Adrenal gland (tissue), 9 donors: ENCODE measurements at regions not wholly inside any gene's neighbourhood (a gene's known extent, or its start where the extent isn't known, plus 50 kb on each side); places are given as distances from the start of the nearest gene placed in this dataset.
A peak's percentile ranks its signal among the peaks of the same experiment; 100 is the strongest.

Experiments used
- DNase-seq, 7 donors: peaks; one replicate each; pipeline ENCODE4 v3.0.0-alpha.2; 2019 to 2020
- H3K27ac ChIP-seq, 5 donors: fragments of 200-600 bp; sonication (generic) in 4 of 5; 1 replicate in 3 of 5; 2 replicates in 2 of 5; pipeline versions ENCODE4 v1.5.1 to v1.8.0; 2016 to 2020; ENCODE audit warnings: mild to moderate bottlenecking in 1 of 5
- H3K27me3 ChIP-seq: fragments of 200-600 bp; 2 replicates; pipeline ENCODE4 v1.8.0; 2021
- H3K36me3 ChIP-seq, 2 donors: fragments of 200-600 bp; replicated peaks in 1 of 2; 1 replicate in 1 of 2; 2 replicates in 1 of 2; pipeline versions ENCODE4 v1.5.1 to v1.8.0; 2018 to 2022
- H3K4me1 ChIP-seq, 2 donors: fragments of 200-600 bp; replicated peaks in 1 of 2; 1 replicate in 1 of 2; 2 replicates in 1 of 2; pipeline versions ENCODE4 v1.5.1 to v1.8.0; 2018 to 2021
- H3K4me3 ChIP-seq, 4 donors: fragments of 200-600 bp; sonication (generic) in 3 of 4; one replicate each; pipeline ENCODE4 v1.5.1; 2016 to 2018
- H3K9me3 ChIP-seq, 3 donors: fragments of 200-600 bp; sonication (generic) in 1 of 3; replicated peaks in 1 of 3; 1 replicate in 2 of 3; 2 replicates in 1 of 3; pipeline versions ENCODE4 v1.5.1 to v1.8.0; 2016 to 2021
- POLR2A ChIP-seq, 2 donors: fragments of 450-650 bp; IDR thresholded peaks; one replicate each; pipeline ENCODE4 v1.6.1; 2017; ENCODE audit warnings: antibody characterized with exemption in 2 of 2, mild to moderate bottlenecking in 2 of 2, moderate library complexity in 1 of 2
- WGBS, 4 donors: extraction: QIAGEN DNeasy Blood & Tissue Kit in 2 of 4; methylation state at CpG; one replicate each; pipeline versions ENCODE4 v1.1.5 to v1.1.7; 2013 to 2017; 5-methylcytosine and 5-hydroxymethylcytosine counted together
- intact Hi-C, 2 donors: fragments of 100-400 bp; cut with DNase I; formaldehyde crosslinking; loops; one replicate each; pipeline versions ENCODE4 v1.14.1 to v1.15.0; 2022 to 2023
- TF ChIP-seq, protein P1 (sequence below), 6 experiments: fragments of 450-650 bp in 4 of 6; fragments of 200-600 bp in 2 of 6; sonication (generic) in 1 of 6; IDR thresholded peaks; 1 replicate in 5 of 6; 2 replicates in 1 of 6; pipeline versions ENCODE4 v1.5.1 to v1.8.0; 2016 to 2021; ENCODE audit warnings: antibody characterized with exemption in 6 of 6, mild to moderate bottlenecking in 2 of 6, moderate library complexity in 1 of 6
- donor health status: healthy with polysubstance abuse.
- donor health status: Bipolar disorder and iron deficiency.
- donor health status: DM: yes; HTN: yes; CAD: no.
- donor health status: DM: no; HTN: no; CAD: no.
- donor health status: DM: no; HTN: no; CAD: no.

DNA sequence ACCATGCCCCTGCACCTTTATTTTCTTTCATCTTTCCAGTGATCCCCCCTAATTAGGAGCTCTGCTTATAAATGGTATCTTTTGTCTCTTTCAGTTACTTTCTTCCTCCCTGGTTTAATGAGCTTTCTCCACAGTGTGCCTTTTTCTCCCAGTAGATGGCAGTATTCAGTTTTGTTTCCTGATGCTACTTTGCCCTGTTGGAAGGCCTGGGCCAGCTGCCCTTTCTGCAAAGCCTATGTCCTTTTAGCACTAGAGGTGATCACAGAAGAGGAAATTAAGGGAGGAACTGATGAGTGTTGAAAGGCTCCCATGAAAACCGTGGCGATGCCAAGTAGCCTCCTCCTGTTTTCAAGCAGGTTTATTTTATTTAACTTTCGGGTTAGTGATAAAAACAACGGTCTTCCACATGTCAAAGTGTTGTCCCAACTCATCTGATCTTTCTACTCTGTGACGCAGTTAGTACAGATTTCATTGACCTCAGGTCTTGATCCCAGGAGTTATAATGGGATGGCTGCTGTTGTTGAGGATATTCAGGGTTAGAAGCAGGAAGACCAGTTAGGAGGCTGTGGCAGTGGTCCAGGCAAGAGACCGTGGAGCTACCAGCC, 184.2 kb upstream of the BMP2 start:
- no peak overlapping the region for H3K27ac ChIP-seq
- WGBS, 4 donors: 53 to 56% (median 56%) methylated on average over 6 of the region's 6 CpGs
- no peaks in the 10 kb centered on the region for H3K9me3 ChIP-seq
- no peaks in the 10 kb centered on the region for H3K36me3 ChIP-seq
- H3K27me3 ChIP-seq: no peaks in the 10 kb centered on the region
- no peaks in the 10 kb centered on the region for H3K4me1 ChIP-seq
- no peak overlapping the region for H3K4me3 ChIP-seq
- intact Hi-C loops: no loop called here
- TF ChIP-seq, protein P1, sequence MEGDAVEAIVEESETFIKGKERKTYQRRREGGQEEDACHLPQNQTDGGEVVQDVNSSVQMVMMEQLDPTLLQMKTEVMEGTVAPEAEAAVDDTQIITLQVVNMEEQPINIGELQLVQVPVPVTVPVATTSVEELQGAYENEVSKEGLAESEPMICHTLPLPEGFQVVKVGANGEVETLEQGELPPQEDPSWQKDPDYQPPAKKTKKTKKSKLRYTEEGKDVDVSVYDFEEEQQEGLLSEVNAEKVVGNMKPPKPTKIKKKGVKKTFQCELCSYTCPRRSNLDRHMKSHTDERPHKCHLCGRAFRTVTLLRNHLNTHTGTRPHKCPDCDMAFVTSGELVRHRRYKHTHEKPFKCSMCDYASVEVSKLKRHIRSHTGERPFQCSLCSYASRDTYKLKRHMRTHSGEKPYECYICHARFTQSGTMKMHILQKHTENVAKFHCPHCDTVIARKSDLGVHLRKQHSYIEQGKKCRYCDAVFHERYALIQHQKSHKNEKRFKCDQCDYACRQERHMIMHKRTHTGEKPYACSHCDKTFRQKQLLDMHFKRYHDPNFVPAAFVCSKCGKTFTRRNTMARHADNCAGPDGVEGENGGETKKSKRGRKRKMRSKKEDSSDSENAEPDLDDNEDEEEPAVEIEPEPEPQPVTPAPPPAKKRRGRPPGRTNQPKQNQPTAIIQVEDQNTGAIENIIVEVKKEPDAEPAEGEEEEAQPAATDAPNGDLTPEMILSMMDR (IDR thresholded peaks at IDR 0.05): peak; percentile 52 to 72 (median 68)
- TF ChIP-seq POLR2A (IDR thresholded peaks at IDR 0.05): no peak
- DNase-seq: peak; percentile 30 to 66 (median 61)

DNA sequence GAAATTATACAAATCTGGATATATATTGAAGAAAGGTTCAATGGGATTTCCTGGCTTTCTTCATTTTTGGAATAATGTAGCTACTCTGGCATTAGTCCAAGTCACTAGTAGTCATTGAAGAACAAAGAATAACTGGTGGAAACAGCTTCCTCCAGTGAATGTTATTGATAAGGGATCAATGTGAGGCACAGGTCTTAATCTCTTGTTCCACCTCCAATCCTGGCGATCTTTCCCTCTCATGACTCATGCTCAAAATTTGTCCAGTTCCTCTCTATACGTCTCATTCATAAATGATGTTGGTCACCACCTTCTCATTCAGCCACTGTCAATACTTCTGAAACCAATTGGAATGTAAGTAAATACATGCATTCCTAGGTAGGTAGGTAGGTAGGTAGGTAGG, 185.0 kb upstream of the BMP2 start:
- no peak for DNase-seq
- intact Hi-C loops: no loop called here
- H3K4me3 ChIP-seq: no peak overlapping the region
- TF ChIP-seq, protein P1 (IDR thresholded peaks at IDR 0.05): no peak
- TF ChIP-seq POLR2A (IDR thresholded peaks at IDR 0.05): no peak
- H3K36me3 ChIP-seq: no peaks in the 10 kb centered on the region
- no peaks in the 10 kb centered on the region for H3K4me1 ChIP-seq
- no peak overlapping the region for H3K27ac ChIP-seq
- no peaks in the 10 kb centered on the region for H3K27me3 ChIP-seq
- H3K9me3 ChIP-seq: no peaks in the 10 kb centered on the region
- WGBS, 4 donors: 47 to 75% (median 65%) methylated on average over 2 of the region's 2 CpGs

- no peaks in the 10 kb centered on the region for H3K27me3 ChIP-seq
- H3K27ac ChIP-seq: no peak overlapping the region
- no peaks in the 10 kb centered on the region for H3K4me1 ChIP-seq
- WGBS, 4 donors: 63 to 79% (median 73%) methylated on average over 4 of the region's 4 CpGs
- H3K36me3 ChIP-seq: no peaks in the 10 kb centered on the region
- TF ChIP-seq POLR2A (IDR thresholded peaks at IDR 0.05): no peak
- TF ChIP-seq, protein P1 (IDR thresholded peaks at IDR 0.05): no peak
- H3K4me3 ChIP-seq: no peak overlapping the region
- intact Hi-C loops: no loop called here
- no peak for DNase-seq
- H3K9me3 ChIP-seq: no peaks in the 10 kb centered on the region
These were observed 187.0 kb upstream of the BMP2 start for GRCh38 chr20:6580486-6580885.

- no peak for TF ChIP-seq POLR2A (IDR thresholded peaks at IDR 0.05)
- TF ChIP-seq, protein P1 (IDR thresholded peaks at IDR 0.05): no peak
- Histone ChIP-seq H3K27me3 (no peaks in the 10 kb centered on the region), H3K4me1 (no peaks in the 10 kb centered on the region), H3K36me3 (no peaks in the 10 kb centered on the region), H3K4me3 (no peak overlapping the region), H3K27ac (no peak overlapping the region), H3K9me3 (no peaks in the 10 kb centered on the region)
- WGBS, 4 donors: 80 to 86% (median 84%) methylated on average over 3 of the region's 3 CpGs
- no peak for DNase-seq
- intact Hi-C loops: no loop called here
These were observed 187.7 kb upstream of the BMP2 start for GRCh38 chr20:6579824-6580223.
